ENCODE measurements at regions not wholly inside any gene's neighbourhood (a gene's known extent, or its start where the extent isn't known, plus 50 kb on each side); places are given as distances from the start of the nearest gene placed in this dataset.
"Not testable (repeated sequence)": the region's sequence is repeated elsewhere in the genome, so short reads cannot be mapped to it uniquely, and the experiment has no call there.

- no peak for DNase-seq (ENCODE audit: low read depth, low spot score)
Observed at GRCh38 chr7:91566402-91566732, 302.1 kb downstream of the FZD1 start.

DNA sequence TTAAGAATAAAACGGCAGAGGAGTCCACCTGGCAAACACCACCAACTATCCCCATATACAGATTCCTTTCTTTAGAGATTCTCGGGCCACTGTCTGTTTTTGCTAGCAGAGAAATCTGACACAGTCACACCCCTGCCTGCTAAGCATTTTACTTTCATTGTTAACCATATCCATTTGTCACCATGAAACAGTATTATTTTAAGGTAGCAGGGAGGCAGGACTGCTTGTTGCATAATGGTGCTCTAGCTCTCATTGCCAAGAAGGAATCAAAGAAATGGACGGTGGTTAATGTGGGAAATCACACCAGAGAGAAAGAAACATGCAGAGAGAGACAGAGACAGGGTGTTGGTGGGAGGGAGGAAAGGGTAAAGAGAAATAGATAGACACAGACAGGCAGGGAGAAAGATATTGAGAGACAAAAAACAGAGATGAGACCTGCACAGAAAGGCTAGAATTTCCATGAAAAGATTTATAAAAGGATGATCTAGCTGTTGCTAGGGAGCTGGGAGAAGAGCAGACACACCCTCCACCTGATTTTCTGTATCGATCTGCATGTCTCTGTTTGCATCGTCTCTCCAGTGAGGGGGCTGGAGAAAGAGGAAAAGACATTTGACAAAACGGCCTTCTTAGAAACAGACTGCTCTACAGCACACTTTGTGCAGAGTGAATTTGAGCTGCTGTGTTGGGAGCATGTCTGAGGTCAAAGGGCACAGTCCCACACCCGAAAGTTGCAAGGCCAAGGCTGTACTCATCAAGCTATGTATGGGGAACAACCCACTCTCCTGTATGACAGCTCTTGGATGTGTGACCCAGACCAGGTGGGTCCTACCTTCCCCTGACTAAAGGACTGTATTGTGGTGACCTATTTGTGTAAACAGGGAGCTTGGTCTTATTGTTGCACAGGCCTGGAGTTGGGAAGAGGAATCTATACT is 303.1 kb downstream of the FZD1 start:
- DNase-seq (ENCODE audit: low read depth, low spot score), result no peak

DNA sequence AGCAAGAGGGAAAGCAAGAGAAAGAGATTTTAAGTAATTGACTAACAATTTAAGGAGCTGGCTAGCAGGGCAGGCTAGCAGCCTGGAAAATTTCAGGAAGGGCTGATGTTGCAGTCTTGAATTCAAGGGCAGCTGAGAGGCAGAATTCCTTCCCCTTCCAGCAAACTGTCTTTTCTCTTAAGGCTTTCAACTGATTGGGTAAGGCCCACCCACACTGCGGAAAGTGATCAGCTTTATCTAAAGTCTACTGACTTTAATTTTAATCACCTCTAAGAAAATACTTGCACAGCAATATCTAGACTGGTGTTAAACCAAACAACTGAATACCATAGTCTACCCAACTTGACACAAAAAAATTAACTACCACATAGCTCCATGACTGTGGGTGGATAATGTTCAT is 303.9 kb downstream of the FZD1 start:
- no peak for DNase-seq (ENCODE audit: low read depth, low spot score)

DNA sequence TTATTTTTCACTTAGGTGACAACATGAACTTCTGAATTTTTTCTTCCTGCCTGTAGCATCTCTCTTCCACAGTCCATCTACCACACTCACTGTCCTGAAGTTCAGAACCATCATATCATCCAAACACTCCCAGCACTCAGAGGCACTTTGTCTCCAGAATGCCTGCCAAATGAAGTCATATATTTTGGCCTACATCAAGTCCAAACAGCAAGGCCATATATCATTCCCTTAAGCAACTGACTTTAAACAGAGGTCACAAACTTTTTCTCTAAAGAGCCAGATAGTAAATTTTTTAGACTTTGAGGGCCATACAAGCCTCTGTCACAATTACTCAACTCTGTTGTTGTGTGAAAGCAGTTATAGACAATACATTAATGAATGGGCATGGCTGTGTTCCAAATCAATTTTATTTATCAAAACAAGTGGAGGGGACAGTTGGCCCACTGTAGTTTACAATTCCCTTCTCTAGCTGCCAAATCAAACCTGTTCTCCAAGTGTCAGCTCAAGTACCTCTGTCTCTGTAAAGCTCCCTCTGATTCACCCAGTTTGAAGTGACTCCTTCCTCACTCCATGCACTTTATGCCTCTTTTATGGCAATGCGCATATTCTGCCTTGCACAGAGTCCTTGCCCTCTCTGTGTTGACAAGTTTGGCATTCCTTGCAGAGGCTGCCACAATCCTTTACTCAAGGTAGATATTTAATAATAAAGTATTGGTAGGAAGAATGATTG is 305.7 kb downstream of the FZD1 start:
- DNase-seq (ENCODE audit: low read depth, low spot score), result no peak

- no peak for DNase-seq (ENCODE audit: low read depth, low spot score)
Observed at GRCh38 chr7:91570560-91570959, 306.3 kb downstream of the FZD1 start.

GRCh38 chr7:91571601-91572000 is 307.4 kb downstream of the FZD1 start:
- DNase-seq (ENCODE audit: low read depth, low spot score), result no peak

- no peak for DNase-seq (ENCODE audit: low read depth, low spot score)
Observed at GRCh38 chr7:91573405-91573804, 307.1 kb downstream of the MTERF1 start.

DNA sequence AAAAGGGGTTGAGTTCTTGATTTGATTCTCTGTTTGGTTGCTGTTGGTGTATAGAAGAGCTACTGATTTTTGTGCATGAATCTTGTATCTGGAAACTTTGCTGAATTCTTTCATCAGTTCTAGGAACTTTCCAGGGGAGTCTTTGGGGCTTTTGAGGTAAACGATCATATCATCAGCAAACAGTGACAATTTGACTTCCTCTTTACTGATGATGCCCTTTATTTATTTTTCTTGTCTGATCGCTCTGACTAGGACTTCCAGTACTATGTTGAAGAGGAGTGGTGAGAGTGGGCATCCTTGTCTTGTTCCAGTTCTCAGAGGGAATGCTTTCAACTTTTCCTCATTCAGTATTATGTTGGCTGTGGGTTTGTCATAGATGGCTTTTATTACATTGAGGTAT is 304.0 kb downstream of the MTERF1 start:
- not testable (repeated sequence) for DNase-seq (ENCODE audit: low read depth, low spot score)

DNA sequence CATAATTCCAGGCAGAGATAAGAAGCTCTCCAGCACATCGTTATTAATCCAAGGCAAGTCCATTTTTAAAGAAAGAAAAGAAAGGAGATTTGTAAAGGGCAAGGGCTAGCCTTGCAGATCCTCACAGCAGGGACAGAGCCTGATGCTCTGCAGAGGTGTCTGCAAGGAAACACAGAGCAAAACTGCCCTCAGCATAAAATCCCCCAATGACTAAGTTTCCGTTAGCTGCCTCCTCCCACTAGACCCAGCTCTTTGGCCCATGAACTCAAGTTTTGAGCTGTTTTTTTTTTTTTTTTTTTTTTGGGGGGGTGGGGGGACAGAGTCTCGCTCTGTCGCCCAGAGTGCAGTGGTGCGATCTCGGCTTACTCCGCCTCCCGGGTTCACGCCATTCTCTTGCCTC is 300.7 kb downstream of the MTERF1 start:
- DNase-seq (ENCODE audit: low read depth, low spot score), result no peak

DNA sequence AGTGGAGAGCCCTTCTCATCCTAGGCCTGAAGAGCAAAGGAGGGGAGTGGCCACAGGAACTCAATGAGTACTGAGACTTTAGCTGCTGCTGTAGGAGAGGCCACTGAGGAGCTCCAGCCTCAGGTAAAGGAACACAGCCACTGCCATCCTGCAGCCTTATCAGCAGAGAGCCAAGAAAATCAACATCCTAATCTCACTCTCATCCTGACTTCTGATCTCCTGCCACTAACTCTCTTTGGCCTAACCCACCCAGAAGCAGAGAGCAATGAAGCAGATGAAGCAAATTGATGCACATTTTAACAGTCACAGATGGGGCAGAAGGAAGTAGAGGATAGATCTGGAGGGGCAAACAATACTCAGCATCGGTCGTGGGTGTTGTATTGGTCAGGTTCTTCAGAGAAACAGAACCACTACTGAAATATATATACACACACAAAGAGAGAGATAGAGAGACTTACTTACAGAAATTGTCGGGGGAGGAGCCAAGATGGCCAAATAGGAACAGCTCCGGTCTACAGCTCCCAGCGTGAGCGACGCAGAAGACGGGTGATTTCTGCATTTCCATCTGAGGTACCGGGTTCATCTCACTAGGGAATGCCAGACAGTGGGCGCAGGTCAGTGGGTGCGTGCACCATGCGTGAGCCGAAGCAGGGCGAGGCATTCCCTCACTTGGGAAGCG is 297.6 kb downstream of the MTERF1 start:
- DNase-seq (ENCODE audit: low read depth, low spot score), result peak; percentile 54

- DNase-seq (ENCODE audit: low read depth, low spot score), result no peak
Observed at GRCh38 chr7:91596287-91596686, 284.2 kb downstream of the MTERF1 start.

- no peak for DNase-seq (ENCODE audit: low read depth, low spot score)
Observed at GRCh38 chr7:91598791-91599190, 281.7 kb downstream of the MTERF1 start.

- DNase-seq (ENCODE audit: low read depth, low spot score), result no peak
Observed at GRCh38 chr7:91600112-91600511, 280.4 kb downstream of the MTERF1 start.

DNA sequence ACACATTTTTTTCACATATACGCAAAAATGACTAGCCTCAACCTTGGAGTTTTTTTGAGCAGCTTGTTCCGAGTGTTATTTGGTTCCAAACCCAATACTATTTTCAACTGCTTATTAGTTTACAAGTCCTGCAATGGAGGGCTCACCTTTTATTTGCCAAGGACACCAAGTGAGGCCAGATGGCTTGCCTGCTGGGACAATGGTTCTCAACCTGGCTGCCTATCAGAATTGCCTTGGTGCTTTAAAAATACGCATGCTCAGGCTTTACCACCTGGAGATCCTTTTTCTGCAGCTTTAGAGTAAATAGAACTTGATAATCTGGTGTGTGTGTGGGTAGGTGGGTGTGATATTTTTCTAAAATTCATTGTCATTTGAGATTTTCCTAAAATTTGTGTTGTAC is 276.8 kb downstream of the MTERF1 start:
- DNase-seq (ENCODE audit: low read depth, low spot score), result no peak

GRCh38 chr7:91608606-91609005 is 271.9 kb downstream of the MTERF1 start:
- DNase-seq (ENCODE audit: low read depth, low spot score), result no peak

DNA sequence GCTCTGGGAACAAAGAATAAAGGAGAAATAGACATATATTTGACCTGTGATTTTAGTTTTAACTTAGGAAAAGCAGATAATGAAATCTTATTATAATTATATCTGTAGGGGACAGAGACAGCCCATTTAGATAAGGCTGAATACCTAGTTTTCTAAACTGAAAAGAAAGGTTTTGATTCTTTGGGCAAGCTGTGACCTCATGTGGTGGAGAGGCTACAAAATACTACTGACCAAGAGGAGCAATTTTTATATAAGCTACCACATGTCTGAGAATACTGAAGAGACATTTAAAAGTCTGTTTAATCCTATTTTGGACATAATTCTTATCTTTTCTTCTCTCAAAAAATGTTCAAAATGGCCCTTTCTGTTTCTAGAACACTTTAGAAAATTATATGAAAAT is 271.0 kb downstream of the MTERF1 start:
- no peak for DNase-seq (ENCODE audit: low read depth, low spot score)

- DNase-seq (ENCODE audit: low read depth, low spot score), result no peak
Observed at GRCh38 chr7:91614431-91614830, 266.1 kb downstream of the MTERF1 start.

DNA sequence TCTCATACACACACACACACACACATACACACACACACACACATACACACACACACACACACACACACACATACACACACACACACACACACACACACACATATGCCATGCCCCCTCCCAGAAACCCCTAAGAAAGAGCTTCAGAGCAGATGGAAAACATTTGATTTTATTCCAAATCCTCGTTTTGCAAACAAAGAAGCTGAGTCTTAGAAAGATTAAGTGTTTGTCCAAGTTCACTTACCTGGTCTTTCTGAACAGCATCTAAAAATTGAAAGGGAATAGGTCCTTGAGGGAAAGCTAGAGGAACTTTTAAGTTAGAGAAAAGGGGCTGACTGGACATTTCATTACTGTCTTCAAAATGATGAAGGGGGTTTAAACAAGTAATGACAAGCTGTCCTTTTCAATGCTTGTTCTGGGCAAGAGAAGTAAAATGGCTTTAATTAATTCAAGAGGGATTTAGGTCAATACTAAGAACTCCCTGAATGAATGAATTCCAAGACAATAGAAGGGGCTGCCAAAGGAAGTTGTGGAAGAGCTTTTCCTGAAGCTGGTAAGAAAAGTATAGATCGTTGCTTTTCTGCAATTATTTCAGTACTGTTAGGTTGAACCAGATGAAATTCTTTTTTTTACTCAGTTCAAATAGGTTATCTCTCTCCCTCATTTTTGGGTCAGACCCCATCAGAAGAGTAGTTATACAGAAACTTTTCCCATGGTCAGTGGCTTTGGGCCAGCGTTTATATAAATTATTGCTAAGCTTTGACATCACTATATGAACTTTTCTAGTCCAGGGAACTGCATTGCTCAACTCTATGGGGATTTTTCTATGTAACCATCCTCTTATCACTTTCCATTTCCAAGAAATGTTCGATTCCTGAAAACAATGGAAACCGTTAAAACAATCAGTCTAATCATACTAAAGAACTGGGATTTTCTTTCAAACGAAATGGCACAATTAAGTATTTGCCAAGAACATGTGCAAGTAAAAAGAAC is 261.4 kb downstream of the MTERF1 start:
- DNase-seq (ENCODE audit: low read depth, low spot score), result no peak

- no peak for DNase-seq (ENCODE audit: low read depth, low spot score)
Observed at GRCh38 chr7:91620827-91621226, 259.7 kb downstream of the MTERF1 start.

DNA sequence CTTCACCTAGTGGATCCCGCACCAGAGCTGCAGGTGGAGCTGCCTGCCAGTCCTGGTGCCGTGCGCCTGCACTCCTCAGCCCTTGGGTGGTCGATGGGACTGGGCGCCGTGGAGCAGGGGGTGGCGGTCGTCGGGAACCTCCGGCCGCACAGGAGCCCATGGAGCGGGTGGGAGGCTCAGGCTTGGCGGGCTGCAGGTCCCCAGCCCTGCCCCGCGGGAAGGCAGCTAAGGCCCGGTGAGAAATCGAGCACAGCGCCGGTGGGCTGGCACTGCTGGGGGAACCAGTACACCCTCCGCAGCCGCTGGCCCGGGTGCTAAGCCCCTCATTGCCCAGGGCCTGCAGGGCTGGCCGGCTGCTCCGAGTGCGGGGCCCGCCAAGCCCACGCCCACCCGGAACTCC is 253.2 kb downstream of the MTERF1 start:
- DNase-seq (ENCODE audit: low read depth, low spot score), result not testable (repeated sequence)

GRCh38 chr7:91628742-91629141 is 251.8 kb downstream of the MTERF1 start:
- no peak for DNase-seq (ENCODE audit: low read depth, low spot score)

All from ELF-1 (cell line).